ENCODE measurements at regions not wholly inside any gene's neighbourhood (a gene's known extent, or its start where the extent isn't known, plus 50 kb on each side); places are given as distances from the start of the nearest gene placed in this dataset.

DNA sequence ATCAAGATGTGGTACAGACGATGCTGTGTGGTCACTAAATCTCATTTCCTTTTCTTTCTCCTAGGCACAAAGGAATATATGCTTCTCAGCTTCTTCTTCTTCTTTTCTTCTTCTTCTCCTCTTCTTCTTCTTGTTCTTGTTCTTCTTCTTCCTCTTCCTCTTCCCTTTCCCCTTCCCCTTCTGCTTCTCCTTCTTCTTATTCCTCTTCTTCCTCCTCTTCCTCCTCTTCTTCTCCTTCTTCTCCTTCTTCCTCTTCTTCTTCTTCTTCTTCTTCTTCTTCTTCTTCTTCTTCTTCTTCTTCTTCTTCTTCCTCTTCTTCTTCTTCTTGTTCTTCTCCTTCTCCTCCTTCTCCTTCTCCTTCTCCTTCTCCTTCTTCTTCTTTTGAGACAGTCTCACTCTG, 190.4 kb upstream of the DTNBP1 start:
- TF ChIP-seq CTCF (conservative IDR thresholded peaks at IDR 0.05; ENCODE audit: low read depth in 2 of 2) = no peak
- TF ChIP-seq EZH2phosphoT487 (IDR thresholded peaks at IDR 0.05; ENCODE audit: unreplicated experiment) = no peak
- TF ChIP-seq EZH2 (IDR thresholded peaks at IDR 0.05; ENCODE audit: low read depth, unreplicated experiment) = no peak
- no peak for TF ChIP-seq REST (IDR thresholded peaks at IDR 0.05; ENCODE audit: unreplicated experiment)
- TF ChIP-seq ZNF462 (CRISPR knock-in tag; IDR thresholded peaks at IDR 0.05) = no peak
